ENCODE measurements at regions not wholly inside any gene's neighbourhood (a gene's known extent, or its start where the extent isn't known, plus 50 kb on each side); places are given as distances from the start of the nearest gene placed in this dataset.

DNA sequence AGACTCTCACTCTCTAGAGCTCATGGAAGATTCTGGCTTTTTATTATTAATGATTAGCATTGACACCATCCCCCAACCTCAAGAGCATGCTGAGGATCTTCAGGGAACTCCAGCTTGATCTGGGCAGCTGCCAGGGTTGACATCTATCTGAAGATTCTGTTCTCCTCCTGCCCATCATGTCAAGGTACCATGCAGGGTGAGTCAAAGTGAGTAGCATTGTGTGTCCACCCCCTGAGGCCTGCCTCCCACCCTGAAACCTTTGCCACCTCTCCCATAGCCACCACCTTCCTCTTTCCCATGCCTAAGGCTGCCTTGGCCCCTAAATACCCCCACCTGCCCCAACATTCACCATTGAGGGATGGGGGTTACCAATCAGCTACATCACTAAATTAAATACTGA, 70.1 kb upstream of the SLCO3A1 start:
- Mint-ChIP-seq H3K27ac (no peak overlapping the region), H3K4me3 (no peak overlapping the region), H3K4me1 (no peaks in the 10 kb centered on the region), H3K27me3 (peaks cover 5% of the 10 kb centered on the region), H3K36me3 (ENCODE audit: low read depth) (no peaks in the 10 kb centered on the region), H3K9me3 (no peaks in the 10 kb centered on the region)
- CTCF ChIA-PET, result no interaction called here
- POLR2A ChIA-PET, result no interaction called here
- DNase-seq (no peak), ATAC-seq (ENCODE audit: low read depth) (no peak)
- intact Hi-C loops (cut with micrococcal nuclease), result no loop called here
- TF ChIP-seq, protein P1, sequence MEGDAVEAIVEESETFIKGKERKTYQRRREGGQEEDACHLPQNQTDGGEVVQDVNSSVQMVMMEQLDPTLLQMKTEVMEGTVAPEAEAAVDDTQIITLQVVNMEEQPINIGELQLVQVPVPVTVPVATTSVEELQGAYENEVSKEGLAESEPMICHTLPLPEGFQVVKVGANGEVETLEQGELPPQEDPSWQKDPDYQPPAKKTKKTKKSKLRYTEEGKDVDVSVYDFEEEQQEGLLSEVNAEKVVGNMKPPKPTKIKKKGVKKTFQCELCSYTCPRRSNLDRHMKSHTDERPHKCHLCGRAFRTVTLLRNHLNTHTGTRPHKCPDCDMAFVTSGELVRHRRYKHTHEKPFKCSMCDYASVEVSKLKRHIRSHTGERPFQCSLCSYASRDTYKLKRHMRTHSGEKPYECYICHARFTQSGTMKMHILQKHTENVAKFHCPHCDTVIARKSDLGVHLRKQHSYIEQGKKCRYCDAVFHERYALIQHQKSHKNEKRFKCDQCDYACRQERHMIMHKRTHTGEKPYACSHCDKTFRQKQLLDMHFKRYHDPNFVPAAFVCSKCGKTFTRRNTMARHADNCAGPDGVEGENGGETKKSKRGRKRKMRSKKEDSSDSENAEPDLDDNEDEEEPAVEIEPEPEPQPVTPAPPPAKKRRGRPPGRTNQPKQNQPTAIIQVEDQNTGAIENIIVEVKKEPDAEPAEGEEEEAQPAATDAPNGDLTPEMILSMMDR (IDR thresholded peaks at IDR 0.05), result no peak

DNA sequence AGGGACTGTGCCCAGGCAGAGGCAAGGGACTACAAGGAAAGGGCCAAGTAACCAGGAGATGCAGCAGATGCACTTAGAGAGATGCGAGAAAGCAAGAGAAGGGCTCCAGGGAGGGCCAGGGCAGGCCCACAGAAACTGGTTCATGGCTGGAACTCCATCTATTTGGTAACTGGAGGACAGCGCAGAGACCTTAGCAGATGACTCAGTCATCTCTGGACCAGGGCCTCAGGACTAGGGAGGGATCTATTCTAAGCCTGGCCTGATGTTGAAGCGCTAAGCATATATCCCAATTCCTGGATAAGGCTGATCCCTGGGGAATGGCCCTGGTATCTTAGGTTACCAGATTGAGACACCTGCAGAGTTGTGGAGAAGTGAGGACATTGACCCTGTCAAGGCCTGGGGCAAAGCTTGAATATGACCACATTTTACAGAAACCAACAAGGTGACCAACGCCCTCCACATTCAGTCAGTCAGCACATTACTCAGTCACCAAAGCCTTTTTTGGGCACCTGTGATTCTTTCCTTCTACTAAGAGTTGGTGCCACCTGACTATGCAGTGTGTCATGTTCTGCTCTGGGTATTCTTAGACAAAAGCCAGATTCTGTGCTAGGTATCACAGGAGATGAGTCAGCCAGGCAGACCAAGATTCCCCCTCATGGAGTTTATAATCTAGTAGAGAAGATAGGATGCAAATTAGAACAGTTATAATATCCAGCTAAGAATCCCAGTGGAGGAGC, 68.4 kb upstream of the SLCO3A1 start:
- H3K4me1 Mint-ChIP-seq, result no peaks in the 10 kb centered on the region
- ATAC-seq (ENCODE audit: low read depth), result no peak
- no peak overlapping the region for H3K27ac Mint-ChIP-seq
- H3K9me3 Mint-ChIP-seq, result no peaks in the 10 kb centered on the region
- DNase-seq, result no peak
- H3K36me3 Mint-ChIP-seq (ENCODE audit: low read depth), result no peaks in the 10 kb centered on the region
- intact Hi-C loops (cut with micrococcal nuclease), result no loop called here
- ChIA-PET POLR2A (no interaction called here), CTCF (no interaction called here)
- peaks cover 5% of the 10 kb centered on the region for H3K27me3 Mint-ChIP-seq
- no peak overlapping the region for H3K4me3 Mint-ChIP-seq
- TF ChIP-seq, protein P1 (IDR thresholded peaks at IDR 0.05), result no peak

DNA sequence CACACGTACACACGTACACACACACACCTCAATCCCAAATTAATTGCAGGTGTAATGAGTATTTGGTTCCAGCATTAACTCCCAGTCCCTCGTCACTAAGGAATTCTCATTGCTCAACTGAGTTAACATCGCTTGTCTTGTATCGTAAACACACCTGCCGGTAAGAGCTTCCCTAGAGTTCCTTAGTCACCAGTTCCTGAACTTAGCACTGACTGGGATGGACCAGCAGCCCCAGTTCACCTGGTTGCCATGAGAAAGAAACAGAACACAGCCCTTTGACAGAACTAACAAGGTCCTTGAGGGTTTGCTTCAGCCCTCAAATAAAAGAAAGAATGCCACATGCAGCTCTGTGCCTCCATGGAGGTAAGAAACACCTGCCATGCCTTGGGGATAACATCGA, 66.3 kb upstream of the SLCO3A1 start:
- intact Hi-C loops (cut with micrococcal nuclease), result no loop called here
- CTCF ChIA-PET, result no interaction called here
- POLR2A ChIA-PET, result no interaction called here
- Mint-ChIP-seq H3K27me3 (peaks cover 2% of the 10 kb centered on the region), H3K27ac (no peak overlapping the region), H3K9me3 (no peaks in the 10 kb centered on the region), H3K4me3 (no peak overlapping the region), H3K4me1 (no peaks in the 10 kb centered on the region), H3K36me3 (ENCODE audit: low read depth) (no peaks in the 10 kb centered on the region)
- ATAC-seq (ENCODE audit: low read depth), result no peak
- no peak for DNase-seq
- TF ChIP-seq, protein P1 (IDR thresholded peaks at IDR 0.05), result no peak

DNA sequence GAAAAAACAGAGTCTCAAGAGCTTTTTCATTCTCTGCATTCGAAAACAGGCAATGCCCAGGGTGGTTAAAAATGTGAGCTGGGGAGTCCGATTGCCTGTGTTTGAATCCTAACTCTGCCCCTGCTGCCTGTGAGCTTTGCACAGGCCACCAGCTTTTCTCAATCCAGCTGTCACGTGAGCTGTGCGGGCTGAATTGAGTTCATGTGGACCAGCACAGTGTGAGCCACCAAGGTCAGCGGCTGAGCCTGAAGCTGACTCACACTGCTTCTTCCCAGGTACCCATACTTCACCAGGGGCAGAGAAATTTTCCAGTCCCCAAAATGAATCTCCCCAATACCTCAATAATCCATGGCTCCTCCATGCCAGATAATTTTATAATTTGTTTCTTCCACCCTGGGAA, 64.4 kb upstream of the SLCO3A1 start:
- no peaks in the 10 kb centered on the region for H3K9me3 Mint-ChIP-seq
- ChIA-PET POLR2A (no interaction called here), CTCF (no interaction called here)
- TF ChIP-seq, protein P1 (IDR thresholded peaks at IDR 0.05), result no peak
- H3K4me3 Mint-ChIP-seq, result no peak overlapping the region
- H3K27ac Mint-ChIP-seq, result no peak overlapping the region
- ATAC-seq (ENCODE audit: low read depth) (no peak), DNase-seq (no peak)
- no peaks in the 10 kb centered on the region for H3K36me3 Mint-ChIP-seq (ENCODE audit: low read depth)
- no peaks in the 10 kb centered on the region for H3K4me1 Mint-ChIP-seq
- intact Hi-C loops (cut with micrococcal nuclease), result no loop called here
- peaks cover 2% of the 10 kb centered on the region for H3K27me3 Mint-ChIP-seq

DNA sequence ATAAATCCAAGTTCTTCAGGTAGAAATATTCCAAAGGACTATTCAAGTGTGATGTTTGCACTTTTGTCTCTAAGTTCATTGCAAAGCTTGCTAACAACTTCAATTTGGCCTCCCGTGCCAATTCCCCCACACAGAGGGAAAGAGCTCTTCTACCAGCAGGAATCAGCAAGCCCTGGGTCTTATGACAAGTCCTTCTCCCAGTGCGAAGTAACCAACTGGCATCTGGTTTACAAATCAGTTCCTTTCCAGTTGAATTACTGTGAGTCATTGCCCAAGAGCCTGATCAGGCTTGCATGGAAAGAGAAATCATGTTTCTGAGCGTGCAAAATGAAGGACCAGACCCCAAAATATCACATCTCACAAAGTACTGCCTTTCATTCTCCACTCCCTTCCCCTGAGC, 62.7 kb upstream of the SLCO3A1 start:
- Mint-ChIP-seq H3K9me3 (no peaks in the 10 kb centered on the region), H3K36me3 (ENCODE audit: low read depth) (no peaks in the 10 kb centered on the region), H3K4me3 (no peak overlapping the region), H3K4me1 (no peaks in the 10 kb centered on the region), H3K27me3 (peaks cover 5% of the 10 kb centered on the region), H3K27ac (no peak overlapping the region)
- no peak for ATAC-seq (ENCODE audit: low read depth)
- DNase-seq, result no peak
- TF ChIP-seq, protein P1 (IDR thresholded peaks at IDR 0.05), result no peak
- POLR2A ChIA-PET, result no interaction called here
- CTCF ChIA-PET, result no interaction called here
- intact Hi-C loops (cut with micrococcal nuclease), result no loop called here
